ENCODE measurements at regions not wholly inside any gene's neighbourhood (a gene's known extent, or its start where the extent isn't known, plus 50 kb on each side); places are given as distances from the start of the nearest gene placed in this dataset.

DNA sequence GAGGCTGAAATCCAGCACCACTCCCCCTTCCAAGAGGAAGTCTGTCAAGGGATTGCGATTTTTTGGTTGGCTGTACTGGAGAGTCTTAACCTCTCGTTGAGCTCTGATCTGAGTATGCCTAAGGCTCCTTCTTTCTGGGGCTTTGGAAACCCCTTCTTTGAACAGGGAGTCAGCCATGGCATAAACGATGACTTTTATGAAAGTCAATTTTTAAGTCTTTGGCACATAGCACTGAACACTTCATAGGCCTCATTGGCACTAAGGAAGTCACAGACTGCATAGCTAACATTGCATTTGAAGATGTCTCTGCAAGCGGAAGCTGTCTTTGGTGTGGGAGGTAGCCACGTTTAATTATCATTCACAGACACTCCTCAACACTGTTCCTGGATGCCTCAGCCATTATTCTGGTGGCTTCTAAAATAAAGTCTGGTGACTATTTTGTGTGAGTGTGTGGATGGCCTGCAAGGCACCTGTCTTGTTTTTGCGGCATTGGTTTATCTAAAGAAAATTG, 148.2 kb upstream of the NCK2 start:
- ATAC-seq (ENCODE audit: low read depth), result no peak
- Histone ChIP-seq H2AFZ (ENCODE audit: insufficient read depth, low read depth, low read length, poor library complexity, severe bottlenecking) (no peak overlapping the region), H3K4me2 (replicated peaks; ENCODE audit: low read depth, low read length, poor library complexity, severe bottlenecking) (no peak overlapping the region), H3K4me1 (ENCODE audit: control insufficient read depth in 2 of 2, insufficient read depth in 2 of 2, low read length in 2 of 2) (peaks cover 3 to 4% of the 10 kb centered on the region in 2 donors), H3K9me3 (ENCODE audit: control extremely low read depth in 1 of 3, control insufficient read depth in 2 of 3, insufficient read depth in 1 of 3, low read length in 2 of 3) (no peaks in the 10 kb centered on the region), H3K27me3 (replicated peaks in 1 of 4; ENCODE audit: control extremely low read depth in 1 of 4, control insufficient read depth in 3 of 4, insufficient read depth in 4 of 4, low read length in 3 of 4) (no peaks in the 10 kb centered on the region), H3K79me2 (ENCODE audit: control insufficient read depth, insufficient read depth, low read length) (no peaks in the 10 kb centered on the region), H3K4me3 (ENCODE audit: control extremely low read depth in 1 of 5, extremely low read depth in 1 of 5, insufficient read depth in 1 of 5, low read depth in 2 of 5, low read length in 4 of 5) (no peak overlapping the region), H4K20me1 (ENCODE audit: control insufficient read depth, insufficient read depth, low read length, poor library complexity, severe bottlenecking) (no peaks in the 10 kb centered on the region), H3K9ac (ENCODE audit: low read length) (no peak overlapping the region), H3K36me3 (replicated peaks in 1 of 2; ENCODE audit: control extremely low read depth in 1 of 2, control insufficient read depth in 1 of 2, extremely low read depth in 1 of 2, insufficient read depth in 2 of 2, low read length in 1 of 2) (no peaks in the 10 kb centered on the region), H3K27ac (ENCODE audit: low read length in 2 of 2) (no peak overlapping the region)
- WGBS (ENCODE audit: insufficient coverage), result 94% methylated on average over 4 of the region's 6 CpGs
- no peak overlapping the region for H3K27ac Mint-ChIP-seq
- CTCF ChIA-PET, result no interaction called here
- no peak for DNase-seq
- intact Hi-C loops (cut with micrococcal nuclease), result no loop called here
- POLR2A ChIA-PET, result no interaction called here
- no peaks in the 10 kb centered on the region for H3K27me3 Mint-ChIP-seq
- H3K4me1 Mint-ChIP-seq, result peaks cover 3% of the 10 kb centered on the region
- TF ChIP-seq, protein P1, sequence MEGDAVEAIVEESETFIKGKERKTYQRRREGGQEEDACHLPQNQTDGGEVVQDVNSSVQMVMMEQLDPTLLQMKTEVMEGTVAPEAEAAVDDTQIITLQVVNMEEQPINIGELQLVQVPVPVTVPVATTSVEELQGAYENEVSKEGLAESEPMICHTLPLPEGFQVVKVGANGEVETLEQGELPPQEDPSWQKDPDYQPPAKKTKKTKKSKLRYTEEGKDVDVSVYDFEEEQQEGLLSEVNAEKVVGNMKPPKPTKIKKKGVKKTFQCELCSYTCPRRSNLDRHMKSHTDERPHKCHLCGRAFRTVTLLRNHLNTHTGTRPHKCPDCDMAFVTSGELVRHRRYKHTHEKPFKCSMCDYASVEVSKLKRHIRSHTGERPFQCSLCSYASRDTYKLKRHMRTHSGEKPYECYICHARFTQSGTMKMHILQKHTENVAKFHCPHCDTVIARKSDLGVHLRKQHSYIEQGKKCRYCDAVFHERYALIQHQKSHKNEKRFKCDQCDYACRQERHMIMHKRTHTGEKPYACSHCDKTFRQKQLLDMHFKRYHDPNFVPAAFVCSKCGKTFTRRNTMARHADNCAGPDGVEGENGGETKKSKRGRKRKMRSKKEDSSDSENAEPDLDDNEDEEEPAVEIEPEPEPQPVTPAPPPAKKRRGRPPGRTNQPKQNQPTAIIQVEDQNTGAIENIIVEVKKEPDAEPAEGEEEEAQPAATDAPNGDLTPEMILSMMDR (IDR thresholded peaks at IDR 0.05), result no peak
- TF ChIP-seq EZH2 (IDR thresholded peaks at IDR 0.05; ENCODE audit: borderline replicate concordance, insufficient read depth, low read depth, low read length, poor library complexity, severe bottlenecking), result no peak
- H3K4me3 Mint-ChIP-seq, result no peak overlapping the region
- H3K9me3 Mint-ChIP-seq (ENCODE audit: insufficient read depth), result no peaks in the 10 kb centered on the region

DNA sequence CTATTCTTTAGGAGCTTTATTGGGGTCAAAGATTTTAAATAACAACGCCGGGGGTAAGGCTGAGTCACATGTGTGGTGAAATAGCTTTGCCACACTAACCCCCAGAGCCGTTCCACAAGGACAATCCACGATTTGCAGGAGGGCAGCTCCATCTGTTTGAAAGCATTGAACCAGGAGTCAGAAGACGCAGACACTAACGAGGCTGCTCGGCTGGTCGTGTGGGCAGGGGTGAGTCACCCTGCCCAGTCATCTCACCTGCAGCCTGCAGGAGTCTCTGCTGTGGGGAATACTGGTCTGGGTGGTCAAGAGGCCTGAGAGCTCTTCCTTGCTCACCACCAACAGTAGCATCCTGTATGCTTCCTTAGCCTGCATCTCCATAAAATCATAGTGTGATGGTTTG, 149.2 kb upstream of the NCK2 start:
- Histone ChIP-seq H2AFZ (ENCODE audit: insufficient read depth, low read depth, low read length, poor library complexity, severe bottlenecking) (no peak overlapping the region), H4K20me1 (ENCODE audit: control insufficient read depth, insufficient read depth, low read length, poor library complexity, severe bottlenecking) (no peaks in the 10 kb centered on the region), H3K9me3 (ENCODE audit: control extremely low read depth in 1 of 3, control insufficient read depth in 2 of 3, insufficient read depth in 1 of 3, low read length in 2 of 3) (peaks cover 0 to under 1% (median 0%) of the 10 kb centered on the region in 3 donors), H3K4me3 (ENCODE audit: control extremely low read depth in 1 of 5, extremely low read depth in 1 of 5, insufficient read depth in 1 of 5, low read depth in 2 of 5, low read length in 4 of 5) (no peak overlapping the region), H3K4me2 (replicated peaks; ENCODE audit: low read depth, low read length, poor library complexity, severe bottlenecking) (no peak overlapping the region), H3K9ac (ENCODE audit: low read length) (no peak overlapping the region), H3K4me1 (ENCODE audit: control insufficient read depth in 2 of 2, insufficient read depth in 2 of 2, low read length in 2 of 2) (peaks cover 3 to 4% of the 10 kb centered on the region in 2 donors), H3K79me2 (ENCODE audit: control insufficient read depth, insufficient read depth, low read length) (no peaks in the 10 kb centered on the region), H3K36me3 (replicated peaks in 1 of 2; ENCODE audit: control extremely low read depth in 1 of 2, control insufficient read depth in 1 of 2, extremely low read depth in 1 of 2, insufficient read depth in 2 of 2, low read length in 1 of 2) (no peaks in the 10 kb centered on the region), H3K27me3 (replicated peaks in 1 of 4; ENCODE audit: control extremely low read depth in 1 of 4, control insufficient read depth in 3 of 4, insufficient read depth in 4 of 4, low read length in 3 of 4) (no peaks in the 10 kb centered on the region), H3K27ac (ENCODE audit: low read length in 2 of 2) (no peak overlapping the region)
- intact Hi-C loops (cut with micrococcal nuclease), result no loop called here
- WGBS (ENCODE audit: insufficient coverage), result 94% methylated on average over 5 of the region's 8 CpGs
- DNase-seq (no peak), ATAC-seq (ENCODE audit: low read depth) (no peak)
- H3K27ac Mint-ChIP-seq, result no peak overlapping the region
- TF ChIP-seq EZH2 (IDR thresholded peaks at IDR 0.05; ENCODE audit: borderline replicate concordance, insufficient read depth, low read depth, low read length, poor library complexity, severe bottlenecking), result no peak
- TF ChIP-seq, protein P1 (IDR thresholded peaks at IDR 0.05), result no peak
- H3K9me3 Mint-ChIP-seq (ENCODE audit: insufficient read depth), result no peaks in the 10 kb centered on the region
- ChIA-PET CTCF (interaction anchor here (0.6 kb wide), 1 partner anchor 48 kb away, joined by 3 read pairs; no protein-coding TSS in a partner anchor), POLR2A (no interaction called here)
- peaks cover 3% of the 10 kb centered on the region for H3K4me1 Mint-ChIP-seq
- no peaks in the 10 kb centered on the region for H3K27me3 Mint-ChIP-seq
- no peak overlapping the region for H3K4me3 Mint-ChIP-seq
